ENCODE measurements at regions not wholly inside any gene's neighbourhood (a gene's known extent, or its start where the extent isn't known, plus 50 kb on each side); places are given as distances from the start of the nearest gene placed in this dataset.
"Not testable (repeated sequence)": the region's sequence is repeated elsewhere in the genome, so short reads cannot be mapped to it uniquely, and the experiment has no call there.

- Histone ChIP-seq H3K27me3 (ENCODE audit: insufficient read depth, low read length) (no peaks in the 10 kb centered on the region), H3K9ac (ENCODE audit: low read length) (no peak overlapping the region), H4K12ac (ENCODE audit: low read depth, low read length) (no peak overlapping the region), H3K79me1 (ENCODE audit: low read length) (no peaks in the 10 kb centered on the region), H3K4ac (ENCODE audit: low read depth, low read length) (no peak overlapping the region), H3K4me2 (ENCODE audit: low read length) (no peak overlapping the region), H3K4me3 (ENCODE audit: low read depth, low read length) (no peak overlapping the region), H3K79me2 (ENCODE audit: control insufficient read depth, insufficient read depth, low read length, poor library complexity) (no peaks in the 10 kb centered on the region), H3K14ac (ENCODE audit: low read length) (no peak overlapping the region), H2AK5ac (ENCODE audit: low read length) (no peak overlapping the region), H2BK12ac (ENCODE audit: low read length) (no peak overlapping the region), H3K23ac (ENCODE audit: low read length) (no peak overlapping the region), H3K27ac (ENCODE audit: low read depth, low read length) (no peak overlapping the region), H2BK120ac (ENCODE audit: insufficient read depth, low read length, poor library complexity) (no peak overlapping the region), H3K4me1 (ENCODE audit: control insufficient read depth in 1 of 2, insufficient read depth in 2 of 2, low read length in 2 of 2) (no peaks in the 10 kb centered on the region), H3K9me3 (ENCODE audit: insufficient read depth, low read depth, low read length) (no peaks in the 10 kb centered on the region), H2AFZ (ENCODE audit: insufficient read depth, low read length, poor library complexity) (no peak overlapping the region), H2BK5ac (ENCODE audit: low read depth, low read length, poor library complexity) (no peak overlapping the region), H4K91ac (ENCODE audit: low read depth, low read length) (no peak overlapping the region), H3K36me3 (ENCODE audit: control insufficient read depth in 1 of 2, insufficient read depth in 2 of 2, low read length in 2 of 2) (no peaks in the 10 kb centered on the region), H4K8ac (ENCODE audit: low read depth, low read length) (no peak overlapping the region), H3K18ac (ENCODE audit: low read length) (no peak overlapping the region)
- no CpG with 5 or more reads among the region's 3 CpGs for WGBS (ENCODE audit: extremely low coverage, insufficient coverage, insufficient read length)
- DNase-seq, result peak in 1 of 2 donors; percentile 21
These were observed 232.0 kb upstream of the NRXN1 start for GRCh38 chr2:51263951-51264350.

DNA sequence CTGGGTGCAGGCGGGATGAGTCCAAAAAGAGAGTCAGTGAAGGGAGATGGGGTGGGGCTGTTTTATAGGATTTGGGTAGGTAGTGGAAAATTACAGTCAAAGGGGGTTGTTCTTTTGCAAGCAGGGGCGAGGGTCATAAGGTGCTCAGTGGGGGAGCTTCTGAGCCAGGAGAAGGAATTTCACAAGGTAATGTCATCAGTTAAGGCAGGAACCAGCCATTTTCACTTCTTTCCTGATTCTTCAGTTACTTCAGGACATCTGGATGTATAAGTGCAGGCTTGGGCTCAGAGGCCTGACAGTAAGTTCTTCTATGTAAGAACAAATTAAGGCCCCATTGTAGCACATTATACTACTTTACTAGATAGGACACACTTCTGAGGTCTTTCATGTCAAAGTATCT, 231.2 kb upstream of the NRXN1 start:
- not testable (repeated sequence) for H2BK5ac ChIP-seq (ENCODE audit: low read depth, low read length, poor library complexity); H3K79me2 ChIP-seq (ENCODE audit: control insufficient read depth, insufficient read depth, low read length, poor library complexity); DNase-seq; H3K4ac ChIP-seq (ENCODE audit: low read depth, low read length); H3K18ac ChIP-seq (ENCODE audit: low read length); H4K8ac ChIP-seq (ENCODE audit: low read depth, low read length); H3K27ac ChIP-seq (ENCODE audit: low read depth, low read length); H3K27me3 ChIP-seq (ENCODE audit: insufficient read depth, low read length); H3K14ac ChIP-seq (ENCODE audit: low read length); H2AK5ac ChIP-seq (ENCODE audit: low read length); H3K9me3 ChIP-seq (ENCODE audit: insufficient read depth, low read depth, low read length); H3K36me3 ChIP-seq (ENCODE audit: control insufficient read depth in 1 of 2, insufficient read depth in 2 of 2, low read length in 2 of 2); H3K4me2 ChIP-seq (ENCODE audit: low read length); H3K23ac ChIP-seq (ENCODE audit: low read length); H4K12ac ChIP-seq (ENCODE audit: low read depth, low read length); H3K4me1 ChIP-seq (ENCODE audit: control insufficient read depth in 1 of 2, insufficient read depth in 2 of 2, low read length in 2 of 2); H2BK120ac ChIP-seq (ENCODE audit: insufficient read depth, low read length, poor library complexity); H4K91ac ChIP-seq (ENCODE audit: low read depth, low read length); H2BK12ac ChIP-seq (ENCODE audit: low read length); H2AFZ ChIP-seq (ENCODE audit: insufficient read depth, low read length, poor library complexity); H3K9ac ChIP-seq (ENCODE audit: low read length); H3K79me1 ChIP-seq (ENCODE audit: low read length); H3K4me3 ChIP-seq (ENCODE audit: low read depth, low read length)
- no CpG with 5 or more reads among the region's 2 CpGs for WGBS (ENCODE audit: extremely low coverage, insufficient coverage, insufficient read length)

GRCh38 chr2:51258301-51258700, 226.4 kb upstream of the NRXN1 start:
- Histone ChIP-seq H2AK5ac (ENCODE audit: low read length) (no peak overlapping the region), H3K18ac (ENCODE audit: low read length) (no peak overlapping the region), H2BK12ac (ENCODE audit: low read length) (no peak overlapping the region), H3K9ac (ENCODE audit: low read length) (no peak overlapping the region), H4K91ac (ENCODE audit: low read depth, low read length) (no peak overlapping the region), H3K79me2 (ENCODE audit: control insufficient read depth, insufficient read depth, low read length, poor library complexity) (no peaks in the 10 kb centered on the region), H3K79me1 (ENCODE audit: low read length) (no peaks in the 10 kb centered on the region), H3K4ac (ENCODE audit: low read depth, low read length) (no peak overlapping the region), H2AFZ (ENCODE audit: insufficient read depth, low read length, poor library complexity) (no peak overlapping the region), H2BK5ac (ENCODE audit: low read depth, low read length, poor library complexity) (no peak overlapping the region), H3K23ac (ENCODE audit: low read length) (no peak overlapping the region), H3K4me1 (ENCODE audit: control insufficient read depth in 1 of 2, insufficient read depth in 2 of 2, low read length in 2 of 2) (no peaks in the 10 kb centered on the region), H3K9me3 (ENCODE audit: insufficient read depth, low read depth, low read length) (no peaks in the 10 kb centered on the region), H3K27ac (ENCODE audit: low read depth, low read length) (no peak overlapping the region), H3K4me3 (ENCODE audit: low read depth, low read length) (no peak overlapping the region), H3K36me3 (ENCODE audit: control insufficient read depth in 1 of 2, insufficient read depth in 2 of 2, low read length in 2 of 2) (no peaks in the 10 kb centered on the region), H3K4me2 (ENCODE audit: low read length) (no peak overlapping the region), H4K8ac (ENCODE audit: low read depth, low read length) (no peak overlapping the region), H2BK120ac (ENCODE audit: insufficient read depth, low read length, poor library complexity) (no peak overlapping the region), H4K12ac (ENCODE audit: low read depth, low read length) (no peak overlapping the region), H3K14ac (ENCODE audit: low read length) (no peak overlapping the region), H3K27me3 (ENCODE audit: insufficient read depth, low read length) (no peaks in the 10 kb centered on the region)
- no CpG with 5 or more reads among the region's 5 CpGs for WGBS (ENCODE audit: extremely low coverage, insufficient coverage, insufficient read length)
- DNase-seq, result no peak

- Histone ChIP-seq H4K91ac (ENCODE audit: low read depth, low read length) (no peak overlapping the region), H3K14ac (ENCODE audit: low read length) (no peak overlapping the region), H3K23ac (ENCODE audit: low read length) (no peak overlapping the region), H2BK5ac (ENCODE audit: low read depth, low read length, poor library complexity) (no peak overlapping the region), H3K9me3 (ENCODE audit: insufficient read depth, low read depth, low read length) (no peaks in the 10 kb centered on the region), H3K27ac (ENCODE audit: low read depth, low read length) (no peak overlapping the region), H3K9ac (ENCODE audit: low read length) (no peak overlapping the region), H3K4me3 (ENCODE audit: low read depth, low read length) (no peak overlapping the region), H3K36me3 (ENCODE audit: control insufficient read depth in 1 of 2, insufficient read depth in 2 of 2, low read length in 2 of 2) (no peaks in the 10 kb centered on the region), H4K8ac (ENCODE audit: low read depth, low read length) (no peak overlapping the region), H2AK5ac (ENCODE audit: low read length) (no peak overlapping the region), H3K4me2 (ENCODE audit: low read length) (no peak overlapping the region), H3K4me1 (ENCODE audit: control insufficient read depth in 1 of 2, insufficient read depth in 2 of 2, low read length in 2 of 2) (no peaks in the 10 kb centered on the region), H2BK12ac (ENCODE audit: low read length) (no peak overlapping the region), H3K27me3 (ENCODE audit: insufficient read depth, low read length) (no peaks in the 10 kb centered on the region), H3K4ac (ENCODE audit: low read depth, low read length) (no peak overlapping the region), H3K18ac (ENCODE audit: low read length) (no peak overlapping the region), H2BK120ac (ENCODE audit: insufficient read depth, low read length, poor library complexity) (no peak overlapping the region), H3K79me2 (ENCODE audit: control insufficient read depth, insufficient read depth, low read length, poor library complexity) (no peaks in the 10 kb centered on the region), H2AFZ (ENCODE audit: insufficient read depth, low read length, poor library complexity) (no peak overlapping the region), H4K12ac (ENCODE audit: low read depth, low read length) (no peak overlapping the region), H3K79me1 (ENCODE audit: low read length) (no peaks in the 10 kb centered on the region)
- no CpG with 5 or more reads among the region's 5 CpGs for WGBS (ENCODE audit: extremely low coverage, insufficient coverage, insufficient read length)
- DNase-seq, result no peak
These were observed 224.8 kb upstream of the NRXN1 start for GRCh38 chr2:51256736-51257135.

Data from trophoblast cell (in vitro differentiated cells and primary cell).